ENCODE measurements at regions not wholly inside any gene's neighbourhood (a gene's known extent, or its start where the extent isn't known, plus 50 kb on each side); places are given as distances from the start of the nearest gene placed in this dataset.

GRCh38 chr10:8639486-8640185 lies 585.1 kb downstream of the GATA3 start:
- H3K9me3 ChIP-seq = no peaks in the 10 kb centered on the region; the same call in 1 of the 2 replicates
- intact Hi-C loops (cut with micrococcal nuclease; ENCODE audit: unreplicated experiment) = loop anchor here (1.0 kb wide), 1 partner anchor 23 kb away; no protein-coding TSS in a partner anchor
- no peaks in the 10 kb centered on the region for H3K4me1 ChIP-seq
- no peak for TF ChIP-seq CTCF (IDR thresholded peaks at IDR 0.05; ENCODE audit: insufficient read depth in 1 of 2, low read depth in 1 of 2, low read length in 1 of 2, severe bottlenecking in 1 of 2, unreplicated experiment in 1 of 2)
- no TSS peak for BruUV-seq (replicated peaks)
- Mint-ChIP-seq H3K4me1 (ENCODE audit: low read depth, unreplicated experiment) (peaks cover 8% of the 10 kb centered on the region), H3K27ac (ENCODE audit: unreplicated experiment) (no peak overlapping the region), H3K9me3 (ENCODE audit: unreplicated experiment) (peaks cover 29% of the 10 kb centered on the region), H3K36me3 (ENCODE audit: insufficient read depth, unreplicated experiment) (no peaks in the 10 kb centered on the region), H3K4me3 (ENCODE audit: unreplicated experiment) (no peak overlapping the region), H3K27me3 (ENCODE audit: insufficient read depth, unreplicated experiment) (peaks cover 9% of the 10 kb centered on the region)
- H3K4me3 ChIP-seq (ENCODE audit: low read depth, low read length) = no peak overlapping the region
- ChIA-PET POLR2A (no interaction called here), CTCF (interaction anchor here (0.5 kb wide), 1 partner anchor 1389 kb away, joined by 4 read pairs; no protein-coding TSS in a partner anchor)
- DNase-seq = peak in 1 of 2 experiments; percentile 3
- no peaks in the 10 kb centered on the region for H3K36me3 ChIP-seq (ENCODE audit: control insufficient read depth, insufficient read depth, low read length)
- H3K27me3 ChIP-seq (replicated peaks; ENCODE audit: control insufficient read depth, insufficient read depth, low read length) = no peaks in the 10 kb centered on the region

GRCh38 chr10:8640301-8640700 lies 585.8 kb downstream of the GATA3 start:
- intact Hi-C loops (cut with micrococcal nuclease; ENCODE audit: unreplicated experiment) = loop anchor here (1.0 kb wide), 1 partner anchor 24 kb away; no protein-coding TSS in a partner anchor

GRCh38 chr10:8640878-8641277 lies 586.4 kb downstream of the GATA3 start:
- H3K9me3 Mint-ChIP-seq (ENCODE audit: unreplicated experiment) = peaks cover 29% of the 10 kb centered on the region
- no peaks in the 10 kb centered on the region for H3K36me3 Mint-ChIP-seq (ENCODE audit: insufficient read depth, unreplicated experiment)
- no peaks in the 10 kb centered on the region for H3K9me3 ChIP-seq
- no peak overlapping the region for H3K4me3 ChIP-seq (ENCODE audit: low read depth, low read length)
- POLR2A ChIA-PET = no interaction called here
- H3K36me3 ChIP-seq (ENCODE audit: control insufficient read depth, insufficient read depth, low read length) = no peaks in the 10 kb centered on the region
- peaks cover 8% of the 10 kb centered on the region for H3K4me1 Mint-ChIP-seq (ENCODE audit: low read depth, unreplicated experiment)
- H3K4me3 Mint-ChIP-seq (ENCODE audit: unreplicated experiment) = no peak overlapping the region
- intact Hi-C loops (cut with micrococcal nuclease; ENCODE audit: unreplicated experiment) = loop anchor here (1.0 kb wide), 1 partner anchor 25 kb away; no protein-coding TSS in a partner anchor
- H3K27me3 ChIP-seq (replicated peaks; ENCODE audit: control insufficient read depth, insufficient read depth, low read length) = no peaks in the 10 kb centered on the region
- BruUV-seq (replicated peaks) = no TSS peak
- H3K4me1 ChIP-seq = no peaks in the 10 kb centered on the region
- TF ChIP-seq CTCF (IDR thresholded peaks at IDR 0.05; ENCODE audit: insufficient read depth in 1 of 2, low read depth in 1 of 2, low read length in 1 of 2, severe bottlenecking in 1 of 2, unreplicated experiment in 1 of 2) = no peak
- no peak overlapping the region for H3K27ac Mint-ChIP-seq (ENCODE audit: unreplicated experiment)
- H3K27me3 Mint-ChIP-seq (ENCODE audit: insufficient read depth, unreplicated experiment) = peaks cover 6% of the 10 kb centered on the region
- DNase-seq = no peak
- CTCF ChIA-PET = no interaction called here

More at GRCh38 chr10:8640301-8640700, 585.8 kb downstream of the GATA3 start:
- Mint-ChIP-seq H3K4me3 (ENCODE audit: unreplicated experiment) (no peak overlapping the region), H3K27me3 (ENCODE audit: insufficient read depth, unreplicated experiment) (peaks cover 6% of the 10 kb centered on the region), H3K36me3 (ENCODE audit: insufficient read depth, unreplicated experiment) (no peaks in the 10 kb centered on the region), H3K4me1 (ENCODE audit: low read depth, unreplicated experiment) (peaks cover 8% of the 10 kb centered on the region), H3K9me3 (ENCODE audit: unreplicated experiment) (peaks cover 29% of the 10 kb centered on the region), H3K27ac (ENCODE audit: unreplicated experiment) (no peak overlapping the region)
- TF ChIP-seq CTCF (IDR thresholded peaks at IDR 0.05; ENCODE audit: insufficient read depth in 1 of 2, low read depth in 1 of 2, low read length in 1 of 2, severe bottlenecking in 1 of 2, unreplicated experiment in 1 of 2) = no peak
- CTCF ChIA-PET = no interaction called here
- no peaks in the 10 kb centered on the region for H3K9me3 ChIP-seq
- H3K4me3 ChIP-seq (ENCODE audit: low read depth, low read length) = no peak overlapping the region
- no TSS peak for BruUV-seq (replicated peaks)
- no peaks in the 10 kb centered on the region for H3K4me1 ChIP-seq
- no peaks in the 10 kb centered on the region for H3K27me3 ChIP-seq (replicated peaks; ENCODE audit: control insufficient read depth, insufficient read depth, low read length)
- DNase-seq = no peak
- H3K36me3 ChIP-seq (ENCODE audit: control insufficient read depth, insufficient read depth, low read length) = no peaks in the 10 kb centered on the region
- POLR2A ChIA-PET = no interaction called here
